T-helper 1 cell treated with Interleukin-12 subunit alpha and Interleukin-12 subunit beta and Interleukin-4 antibody, amounts not matched to agents 30 ng/mL and 1 ng/mL, for 36 hours (primary cell): ENCODE measurements at regions not wholly inside any gene's neighbourhood (a gene's known extent, or its start where the extent isn't known, plus 50 kb on each side); places are given as distances from the start of the nearest gene placed in this dataset.

Experiments
- intact Hi-C: fragments of 100-400 bp; cut with micrococcal nuclease; formaldehyde crosslinking; loops from one replicate; pipeline ENCODE4 v1.15.1; 2024

GRCh38 chr12:84685379-84685778, 227.2 kb downstream of the SLC6A15 start:
- intact Hi-C loops, result no loop called here

DNA sequence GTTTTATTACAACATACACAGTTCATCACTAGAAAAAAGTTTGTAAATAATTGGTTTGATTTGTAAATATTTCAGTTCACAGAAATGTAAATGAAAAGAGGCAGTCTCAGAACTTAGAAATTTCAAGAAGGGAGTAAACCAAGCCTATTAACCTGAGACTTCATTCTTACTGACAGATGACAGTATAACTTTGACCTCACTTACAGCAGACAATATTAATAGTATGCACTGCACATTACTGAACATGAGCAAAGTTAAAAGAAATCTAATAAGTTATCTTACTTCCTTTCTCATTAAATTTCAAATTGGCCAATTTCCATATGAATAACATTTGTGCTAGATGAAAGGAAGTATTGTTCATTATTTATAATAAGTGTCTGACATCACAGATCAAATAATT, 235.8 kb downstream of the SLC6A15 start:
- intact Hi-C loops, result no loop called here

DNA sequence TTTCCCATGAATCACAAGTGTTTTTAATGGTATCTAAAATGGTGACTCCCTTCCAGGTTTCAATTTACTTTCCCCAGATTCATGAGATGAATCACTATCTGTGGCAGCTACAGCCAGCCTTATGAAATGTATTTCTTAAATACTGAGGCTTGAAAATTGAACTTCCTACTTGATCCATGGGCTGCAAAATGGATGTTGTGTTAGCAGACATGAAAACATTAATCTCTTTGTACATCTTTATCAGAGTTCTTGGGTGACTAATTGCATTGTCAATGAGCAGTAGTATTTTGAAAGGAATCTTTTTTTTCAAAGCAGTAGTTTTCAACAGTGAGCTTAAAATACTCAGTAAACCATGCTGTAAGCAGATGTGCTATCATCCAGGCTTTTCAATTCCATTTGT, 250.8 kb downstream of the SLC6A15 start:
- intact Hi-C loops, result no loop called here

DNA sequence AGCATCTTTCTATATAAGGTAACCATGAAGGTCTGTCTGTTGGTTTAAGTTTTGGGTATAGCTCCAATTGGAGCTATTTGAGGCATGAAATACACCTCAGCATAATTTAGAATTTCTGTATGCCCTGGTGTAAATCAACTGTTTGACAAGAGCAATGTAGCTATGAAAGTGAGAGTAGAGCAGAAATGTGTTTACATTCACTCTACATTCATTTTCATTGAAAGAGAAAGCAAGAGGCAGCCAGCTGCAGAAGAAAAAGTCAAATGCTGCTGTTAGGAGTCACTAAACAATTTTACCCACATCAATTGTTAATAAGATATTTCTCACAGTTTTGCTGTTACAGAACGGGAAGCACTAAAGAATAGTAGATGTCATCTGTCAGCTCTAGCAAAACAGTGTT, 252.5 kb downstream of the SLC6A15 start:
- intact Hi-C loops, result no loop called here

- intact Hi-C loops, result no loop called here
Observed at GRCh38 chr12:84658877-84659276, 253.7 kb downstream of the SLC6A15 start.

GRCh38 chr12:84656705-84657104, 255.9 kb downstream of the SLC6A15 start:
- intact Hi-C loops, result no loop called here

- intact Hi-C loops, result no loop called here
Observed at GRCh38 chr12:84653482-84653881, 259.1 kb downstream of the SLC6A15 start.

DNA sequence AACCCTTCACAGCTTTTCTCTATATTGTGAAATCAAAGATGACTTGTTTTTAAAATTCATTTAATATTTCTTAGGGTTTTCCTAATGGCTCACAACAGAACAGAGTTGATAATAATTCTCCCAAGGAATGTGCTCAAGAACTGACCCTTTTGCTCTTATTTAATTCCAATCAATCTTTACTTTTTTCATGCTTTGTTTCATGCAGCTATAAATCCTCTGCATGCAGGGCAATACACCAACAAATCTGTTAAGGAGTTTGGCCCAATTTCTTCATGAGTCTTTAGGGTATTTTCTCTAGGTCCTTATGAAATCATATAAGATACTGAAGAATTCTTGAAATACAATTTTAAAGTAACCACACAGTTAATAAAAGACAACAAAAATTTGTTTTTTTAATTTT, 264.2 kb downstream of the SLC6A15 start:
- intact Hi-C loops, result no loop called here

DNA sequence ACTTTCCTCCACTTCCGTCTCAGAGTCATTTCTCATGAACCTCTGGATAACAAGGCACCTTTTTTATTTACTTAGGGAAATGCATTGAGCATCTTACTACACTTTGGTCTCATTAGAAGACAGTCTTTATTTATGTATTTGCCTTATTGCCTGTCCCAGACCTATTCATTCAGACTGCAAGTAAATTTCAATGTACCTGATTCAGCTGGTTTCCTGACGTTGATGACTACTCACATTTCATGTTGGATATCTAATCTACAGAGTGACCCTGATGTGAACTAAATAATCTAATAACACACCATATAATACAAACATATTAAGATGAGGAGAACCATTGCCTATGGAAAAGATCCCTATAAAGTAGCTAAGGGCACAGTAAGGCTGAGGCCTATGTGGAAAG, 267.7 kb downstream of the SLC6A15 start:
- intact Hi-C loops, result no loop called here

DNA sequence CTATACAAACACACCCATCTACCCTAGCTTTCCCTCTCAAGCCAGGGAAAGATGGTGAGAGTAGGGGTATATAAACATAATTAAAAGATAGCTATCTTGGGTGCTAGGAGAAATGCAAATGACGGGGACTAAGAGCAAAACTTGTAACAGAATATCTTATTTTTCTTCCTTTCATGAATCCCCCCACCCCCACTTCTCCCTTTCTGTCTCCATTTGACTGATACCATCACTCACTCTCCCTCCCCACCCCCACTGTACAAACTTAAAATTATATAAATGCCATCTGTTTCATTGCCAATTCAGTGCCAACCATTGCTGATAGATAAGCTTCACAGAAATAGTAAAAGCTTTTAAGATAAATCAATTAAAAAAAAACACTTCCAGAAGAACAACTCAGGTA, 268.6 kb downstream of the SLC6A15 start:
- intact Hi-C loops, result no loop called here

DNA sequence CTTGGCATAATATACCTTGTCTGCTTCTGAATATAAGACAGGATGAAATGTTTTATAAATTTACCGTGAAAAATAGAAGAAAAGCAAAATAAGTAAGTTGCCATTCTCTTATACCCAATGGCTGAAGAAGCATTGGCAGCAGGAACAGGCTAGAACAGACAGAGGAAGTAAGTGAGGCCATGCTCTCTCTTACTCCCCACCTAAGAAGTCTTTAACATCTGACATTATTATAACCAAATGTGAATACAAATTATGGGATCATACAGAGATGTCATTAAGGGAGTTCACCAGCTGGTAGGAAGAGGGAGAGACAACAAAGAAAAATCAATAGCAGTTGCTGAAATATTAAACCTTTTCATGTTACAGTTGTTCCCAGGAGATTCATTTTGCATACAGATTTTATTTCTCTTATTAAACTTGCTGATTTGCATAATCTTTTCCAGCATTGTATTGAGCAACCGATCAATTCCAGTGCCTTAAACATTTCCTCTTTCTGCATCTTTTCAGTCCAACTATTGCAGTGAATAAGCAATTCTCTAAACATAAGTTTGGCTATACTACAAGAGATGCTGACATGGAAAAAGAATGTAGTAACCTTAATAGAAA, 270.6 kb downstream of the SLC6A15 start:
- intact Hi-C loops, result no loop called here

- intact Hi-C loops, result no loop called here
Observed at GRCh38 chr12:84638811-84639368, 273.7 kb downstream of the SLC6A15 start.

DNA sequence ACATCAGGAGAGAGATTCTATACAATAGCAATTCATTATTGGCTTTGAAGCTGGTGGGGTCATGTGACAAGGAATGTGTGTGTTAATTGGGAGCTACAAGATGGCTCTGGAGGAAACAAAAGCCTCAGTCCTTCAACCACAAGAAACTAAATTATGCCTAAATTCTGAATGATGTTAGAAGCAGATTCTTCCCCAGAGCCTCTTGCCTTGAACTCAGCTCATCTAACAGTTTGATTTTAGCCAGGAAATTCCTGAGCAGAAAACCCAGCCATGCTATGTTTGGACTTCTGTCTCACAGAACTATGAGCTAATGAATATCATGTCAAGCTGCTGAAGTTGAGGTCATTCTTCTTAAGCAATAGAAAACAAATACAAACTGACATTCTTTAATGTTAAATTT, 274.7 kb downstream of the SLC6A15 start:
- intact Hi-C loops, result no loop called here

GRCh38 chr12:84636801-84637290, 275.8 kb downstream of the SLC6A15 start:
- intact Hi-C loops, result no loop called here

- intact Hi-C loops, result no loop called here
Observed at GRCh38 chr12:84634526-84634925, 278.1 kb downstream of the SLC6A15 start.

DNA sequence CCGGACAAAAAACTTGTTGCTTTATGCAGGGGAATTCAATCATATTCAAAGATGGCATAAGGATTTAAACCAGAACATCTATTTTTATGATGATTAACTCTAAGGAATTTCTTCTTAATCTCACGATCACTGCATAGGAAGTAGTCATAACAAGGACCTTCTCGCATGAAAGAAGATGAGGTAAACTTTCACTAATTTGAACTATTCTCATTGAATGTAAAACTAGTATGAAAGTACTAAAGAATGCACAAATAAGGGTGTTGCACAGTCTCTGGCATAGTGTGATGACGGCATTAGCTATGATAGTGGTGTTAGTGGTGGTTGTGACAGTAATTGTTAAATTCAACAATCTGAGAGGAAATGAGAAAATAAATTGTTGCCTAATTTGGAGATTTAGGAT, 280.0 kb downstream of the SLC6A15 start:
- intact Hi-C loops, result no loop called here

GRCh38 chr12:84631020-84631419, 281.6 kb downstream of the SLC6A15 start:
- intact Hi-C loops, result no loop called here

- intact Hi-C loops, result no loop called here
Observed at GRCh38 chr12:84627593-84627992, 285.0 kb downstream of the SLC6A15 start.

DNA sequence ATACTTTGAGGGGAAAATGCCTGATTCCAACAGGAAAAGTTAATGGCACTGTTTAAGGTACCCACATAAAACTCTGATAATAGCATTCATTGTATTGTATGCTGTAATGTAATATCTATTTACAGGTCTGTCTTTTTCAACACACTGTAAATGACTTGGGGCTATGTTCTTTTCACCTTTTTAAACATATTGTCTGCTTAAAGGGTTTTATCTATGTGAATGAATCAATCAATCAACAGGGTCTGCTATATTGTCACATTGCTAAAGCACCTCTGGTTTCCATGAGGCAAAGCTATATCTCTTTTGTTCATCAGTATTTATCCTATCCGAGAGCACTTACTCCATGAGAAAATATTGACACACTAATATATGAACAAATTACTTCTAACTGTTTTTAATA, 288.0 kb downstream of the SLC6A15 start:
- intact Hi-C loops, result no loop called here

DNA sequence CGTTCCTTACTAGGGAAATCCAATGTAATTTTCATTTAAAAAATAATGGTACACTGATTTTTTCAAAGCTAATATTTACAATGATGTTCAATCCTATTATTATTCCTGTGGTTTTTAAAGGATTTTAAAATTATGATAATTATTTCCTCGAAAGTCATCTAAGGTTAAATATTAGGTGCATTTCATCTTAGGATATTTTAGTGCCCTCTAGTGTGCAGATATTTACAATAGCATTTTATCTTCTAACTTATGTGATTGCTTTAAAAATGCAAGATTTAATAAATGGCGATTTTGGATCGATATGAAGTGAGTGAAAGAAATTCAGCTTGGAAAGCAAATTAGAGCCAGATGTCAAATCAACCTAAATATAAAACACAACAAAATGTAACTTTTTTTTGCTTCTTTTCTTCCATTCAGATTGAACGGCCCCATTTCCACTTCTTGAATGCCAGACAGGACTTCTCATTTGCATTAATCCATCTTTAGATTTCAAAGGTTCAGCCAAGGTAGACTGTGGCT, 293.5 kb downstream of the SLC6A15 start:
- intact Hi-C loops, result no loop called here

- intact Hi-C loops, result no loop called here
Observed at GRCh38 chr12:84607170-84607819, 305.3 kb downstream of the SLC6A15 start.

DNA sequence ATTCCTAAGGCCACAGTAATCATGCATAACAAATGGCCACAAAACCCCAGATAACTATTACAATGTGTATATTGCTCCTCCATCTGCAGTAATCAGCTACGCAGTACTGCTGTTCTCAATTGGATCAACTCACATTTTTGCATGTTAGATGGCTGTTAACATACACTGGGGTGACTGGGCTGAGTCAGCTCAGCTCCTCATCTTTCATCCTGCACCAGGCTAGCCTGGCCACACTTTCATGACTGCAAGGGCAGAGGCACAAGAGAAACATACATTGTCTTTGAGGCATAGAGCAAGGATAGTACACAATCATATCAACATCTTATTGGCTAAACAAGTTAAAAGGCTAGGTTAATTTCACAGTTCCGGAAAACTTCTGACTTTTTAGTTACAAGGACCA, 306.6 kb downstream of the SLC6A15 start:
- intact Hi-C loops, result no loop called here

DNA sequence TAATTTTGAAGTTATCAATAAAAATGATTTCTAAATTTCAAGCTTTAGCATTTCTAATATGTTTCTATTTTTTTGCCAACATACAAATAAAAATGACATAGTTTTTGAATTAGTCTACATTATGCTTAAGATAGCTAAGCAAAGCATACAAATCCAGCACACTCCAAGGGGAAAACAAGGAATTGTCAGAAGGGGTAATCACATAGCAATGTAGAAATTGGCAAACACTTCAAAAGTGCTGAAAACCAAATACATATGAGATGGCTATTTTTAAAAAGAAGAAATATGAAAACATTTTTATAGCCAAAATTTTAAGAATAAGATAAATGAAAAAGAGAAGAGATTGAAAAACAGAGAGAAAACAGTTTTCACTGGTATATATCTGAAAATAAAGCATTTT, 308.0 kb downstream of the SLC6A15 start:
- intact Hi-C loops, result no loop called here
